Epidermal melanocyte (primary cell): ENCODE measurements at regions not wholly inside any gene's neighbourhood (a gene's known extent, or its start where the extent isn't known, plus 50 kb on each side); places are given as distances from the start of the nearest gene placed in this dataset.
"Not testable (repeated sequence)": the region's sequence is repeated elsewhere in the genome, so short reads cannot be mapped to it uniquely, and the experiment has no call there.

Experiments
- DNase-seq: peaks from one replicate; pipeline ENCODE4 v3.0.0; 2011; ENCODE audit warnings: low spot score; ENCODE audit not compliant: insufficient read length

DNA sequence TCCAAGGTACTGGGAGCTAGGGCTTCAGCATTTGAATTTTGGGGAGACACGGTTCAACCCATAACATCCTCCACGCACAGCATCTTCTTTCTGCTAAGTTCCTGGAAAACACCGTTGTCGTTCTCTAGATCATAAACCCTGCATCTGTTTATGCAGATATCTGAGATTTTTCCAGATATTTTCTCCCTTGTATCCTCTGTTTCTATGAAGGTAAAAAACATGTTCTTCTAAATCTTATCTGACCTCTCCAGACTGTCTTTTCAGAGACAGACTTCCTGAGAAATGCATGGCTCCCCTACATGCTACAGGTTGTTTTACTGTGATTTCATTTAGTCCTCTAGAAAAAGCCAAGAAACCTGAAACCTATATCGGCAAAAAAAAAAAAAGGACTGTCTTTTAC, 152.3 kb upstream of the KLF3 start:
- DNase-seq = no peak

DNA sequence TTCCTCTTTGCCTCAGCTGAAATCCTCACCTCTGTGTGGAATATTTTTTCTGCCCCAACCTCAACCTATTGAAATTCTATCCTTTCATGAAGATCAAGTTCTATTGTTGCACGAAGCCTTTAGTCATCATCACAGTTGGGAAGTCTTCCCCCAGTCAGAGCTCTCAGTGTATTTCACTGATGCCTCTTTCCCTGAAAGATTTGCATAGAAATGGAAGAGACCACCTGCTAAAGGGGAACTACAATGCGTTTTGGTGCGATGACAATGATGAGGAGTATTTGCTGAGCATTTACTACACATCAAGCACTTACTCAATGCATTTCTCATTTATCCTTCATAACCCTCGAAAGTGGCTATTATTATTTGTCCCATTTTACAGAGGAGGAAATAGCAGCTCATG, 151.2 kb upstream of the KLF3 start:
- DNase-seq = no peak

DNA sequence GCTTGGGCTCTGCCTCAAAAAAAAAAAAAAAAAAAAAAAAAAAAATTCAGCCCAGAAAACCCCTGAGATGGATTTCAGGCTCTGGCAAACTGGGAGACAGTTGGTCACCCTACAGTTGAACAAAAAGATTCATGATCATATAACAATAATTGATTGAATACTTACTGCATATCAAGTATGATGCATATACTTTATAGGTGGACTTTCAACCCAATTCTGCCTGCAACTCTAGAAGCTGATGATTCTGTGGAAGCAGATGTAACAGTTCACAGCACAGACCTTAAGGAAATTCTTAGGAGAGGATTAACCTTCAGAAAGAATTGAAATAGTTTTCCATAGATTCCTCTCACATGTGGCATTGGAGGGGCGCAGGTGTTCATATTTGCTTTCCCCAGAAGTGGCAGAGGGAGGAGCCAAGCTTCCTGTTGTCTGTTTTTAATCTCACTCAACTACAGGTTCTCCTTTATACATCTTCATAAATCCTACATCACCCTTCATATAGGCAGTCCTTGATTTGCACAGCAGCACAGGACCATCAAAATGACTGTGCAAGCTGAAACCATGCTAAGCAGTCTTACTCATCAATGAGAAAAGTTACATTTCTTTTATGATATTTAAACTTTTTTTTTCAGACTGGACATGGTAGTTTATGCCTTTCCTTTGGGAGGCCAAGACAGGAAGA, 149.4 kb upstream of the KLF3 start:
- DNase-seq = no peak

- no peak for DNase-seq
These were observed 147.8 kb upstream of the KLF3 start for GRCh38 chr4:38516190-38516589.

DNA sequence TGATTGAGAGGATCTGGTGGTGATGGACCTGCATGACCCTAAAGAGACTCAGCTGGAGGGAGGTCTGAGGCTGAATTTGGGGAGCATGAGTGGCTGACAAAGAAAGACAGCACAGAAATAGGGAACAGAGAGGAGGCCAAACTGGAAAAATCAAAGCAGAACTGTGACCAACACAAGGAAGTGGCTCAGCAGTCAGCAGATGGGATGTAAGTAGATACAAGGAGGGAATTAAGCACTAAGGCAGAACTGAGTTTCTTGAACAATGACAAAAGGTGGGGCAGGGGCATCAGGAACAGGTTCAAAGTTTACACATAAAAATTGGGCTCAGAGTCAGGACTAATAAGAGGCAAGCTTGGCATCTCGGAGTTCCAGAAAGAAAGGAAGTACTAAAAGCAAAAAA, 144.3 kb upstream of the KLF3 start:
- DNase-seq = no peak

GRCh38 chr4:38523054-38523453, 140.9 kb upstream of the KLF3 start:
- DNase-seq = no peak

- no peak for DNase-seq
These were observed 140.2 kb upstream of the KLF3 start for GRCh38 chr4:38523524-38524448.

DNA sequence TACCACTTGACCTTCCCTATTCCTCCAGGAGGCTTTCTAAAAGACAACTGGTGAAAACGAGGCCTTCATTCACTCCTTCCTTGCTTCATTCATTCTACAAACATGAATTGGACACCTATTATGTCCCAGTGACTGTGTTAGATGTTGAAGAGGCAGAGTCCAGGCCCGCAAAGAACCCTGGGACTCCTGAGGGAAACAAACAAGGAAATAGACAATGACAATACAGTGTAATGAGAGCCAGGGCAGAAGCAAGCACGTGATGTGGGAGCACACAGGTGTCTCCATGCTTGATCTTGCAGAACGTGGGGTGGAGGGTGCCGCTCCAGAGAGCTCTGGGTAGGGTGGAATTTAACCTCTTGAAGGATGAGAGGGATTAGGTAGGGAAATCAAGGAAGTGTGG, 137.6 kb upstream of the KLF3 start:
- no peak for DNase-seq

DNA sequence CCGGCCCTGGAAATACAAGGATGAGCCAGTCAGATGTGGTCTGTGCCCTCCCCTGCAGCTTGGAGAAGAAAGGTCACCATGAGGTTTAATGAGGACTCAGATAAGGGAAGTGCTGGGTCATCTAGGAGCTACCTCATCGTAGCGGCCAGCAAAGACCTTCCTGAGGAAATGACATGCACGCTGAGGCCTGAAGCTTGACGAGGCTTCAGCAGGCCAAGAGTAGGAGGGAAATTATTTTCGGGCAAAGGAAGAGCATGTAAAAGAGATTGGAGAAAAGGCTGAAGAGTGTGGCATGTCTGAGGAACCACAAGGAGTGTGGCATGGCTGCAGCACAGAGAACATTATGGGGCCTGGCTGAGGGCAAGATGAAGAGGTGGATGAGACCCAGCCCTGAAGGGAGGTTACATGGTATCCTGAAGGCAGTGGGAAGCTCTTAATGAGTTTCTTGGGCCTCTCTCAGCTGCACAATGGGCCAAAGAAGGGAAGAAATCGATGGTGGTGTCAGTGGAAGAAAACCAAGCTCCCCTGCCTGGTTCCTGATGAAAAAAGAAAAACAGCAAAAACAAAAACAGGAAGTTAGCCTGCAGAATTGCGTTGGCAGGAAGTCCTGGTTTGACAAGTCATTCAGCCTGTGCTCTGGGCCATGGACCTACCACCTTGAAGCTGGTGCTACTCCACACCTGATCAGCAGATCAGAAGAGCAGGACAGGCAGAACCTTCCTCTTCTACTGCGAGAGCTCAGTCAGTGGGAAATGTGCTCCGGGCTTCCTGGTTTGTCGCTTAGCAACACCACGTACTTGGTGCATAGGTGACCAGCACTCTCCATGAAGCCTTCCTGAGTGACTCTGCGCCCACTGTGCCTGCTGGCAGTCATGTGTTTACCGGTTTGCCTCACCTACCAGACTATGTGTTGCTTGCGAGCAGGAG, 134.5 kb upstream of the KLF3 start:
- no peak for DNase-seq

DNA sequence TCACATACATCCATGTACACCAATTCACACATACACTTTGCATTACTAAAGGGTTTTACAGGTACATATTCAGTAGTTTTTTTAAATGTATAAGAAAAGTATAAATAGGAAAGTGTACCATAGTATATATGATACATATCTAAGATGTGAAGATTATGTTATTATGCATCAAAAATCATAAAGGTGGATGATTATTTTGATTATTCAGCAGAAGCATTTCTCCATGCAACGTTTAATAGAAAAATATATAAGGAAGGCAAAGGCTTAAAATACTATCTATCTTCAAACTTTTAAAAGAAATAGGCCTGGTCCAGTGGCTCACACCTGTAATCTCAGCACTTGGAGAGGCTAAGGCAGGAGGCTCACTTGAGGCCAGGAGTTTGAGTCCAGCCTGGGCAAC, 133.5 kb upstream of the KLF3 start:
- DNase-seq = no peak

DNA sequence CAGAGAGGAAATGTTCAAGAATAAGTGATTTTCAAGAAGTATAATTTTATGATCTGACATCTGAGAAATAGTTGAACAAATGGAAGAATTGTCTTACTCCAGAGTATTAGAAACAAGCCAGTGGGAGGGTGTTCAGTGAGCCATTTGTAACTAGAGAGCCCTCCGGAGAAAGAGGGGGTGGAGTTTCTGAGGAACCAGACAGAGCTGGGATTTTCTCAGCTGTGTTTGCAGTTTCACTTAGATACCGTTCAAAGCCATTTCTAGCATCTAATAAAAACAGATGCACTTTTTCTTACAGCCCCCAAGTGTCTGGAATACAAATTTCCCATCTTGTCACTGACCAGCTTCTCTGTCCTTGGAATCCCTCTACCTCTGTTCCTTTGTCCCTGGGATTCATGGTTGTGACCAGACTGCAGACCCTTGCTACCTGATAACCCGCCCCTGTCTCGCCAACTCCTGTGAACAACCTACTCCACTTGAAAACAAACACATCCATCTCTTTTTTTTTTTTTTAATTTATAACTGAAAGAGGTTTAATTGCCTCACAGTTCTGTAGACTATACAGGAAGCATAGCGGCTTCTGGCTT, 132.8 kb upstream of the KLF3 start:
- peak; percentile 51 for DNase-seq

- no peak for DNase-seq
These were observed 131.0 kb upstream of the KLF3 start for GRCh38 chr4:38532908-38533499.

GRCh38 chr4:38534344-38535045, 129.5 kb upstream of the KLF3 start:
- no peak for DNase-seq

DNA sequence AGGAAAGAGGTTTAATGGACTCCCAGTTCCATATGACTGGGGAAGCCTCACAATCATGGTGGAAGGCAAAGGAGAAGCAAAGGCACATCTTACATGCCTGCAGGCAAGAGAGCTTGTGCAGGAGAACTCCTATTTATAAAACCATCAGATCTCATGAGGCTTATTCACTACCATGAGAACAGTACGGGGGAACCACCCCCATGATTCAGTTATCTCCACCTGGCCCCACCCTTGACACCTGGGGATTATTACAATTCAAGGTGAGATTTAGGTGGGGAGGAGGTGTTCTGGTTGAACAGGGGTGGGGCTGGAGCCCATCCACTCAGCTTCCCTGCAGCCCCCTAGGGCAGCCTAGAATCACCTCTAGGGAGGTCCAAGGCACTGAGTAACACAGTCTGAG, 128.9 kb upstream of the KLF3 start:
- DNase-seq = not testable (repeated sequence)

DNA sequence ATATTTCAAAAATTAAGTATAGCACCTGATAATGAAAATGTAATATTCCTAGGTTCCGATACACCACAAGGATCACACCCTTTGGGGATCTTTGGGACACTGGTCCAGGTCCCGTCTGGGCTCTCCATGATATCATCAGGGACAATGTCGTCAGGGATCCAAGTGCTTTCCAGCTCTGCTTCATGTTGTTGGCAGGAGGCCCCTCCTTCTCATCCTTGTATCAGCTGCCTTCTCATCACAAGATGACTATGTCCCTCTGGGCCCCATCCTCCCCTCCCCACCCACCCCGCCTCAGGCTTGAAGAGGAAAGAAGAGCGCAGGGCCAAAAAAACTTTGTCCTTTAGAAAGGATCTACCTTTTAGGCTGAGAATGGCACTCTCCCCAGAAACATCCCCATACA, 128.3 kb upstream of the KLF3 start:
- DNase-seq = no peak

DNA sequence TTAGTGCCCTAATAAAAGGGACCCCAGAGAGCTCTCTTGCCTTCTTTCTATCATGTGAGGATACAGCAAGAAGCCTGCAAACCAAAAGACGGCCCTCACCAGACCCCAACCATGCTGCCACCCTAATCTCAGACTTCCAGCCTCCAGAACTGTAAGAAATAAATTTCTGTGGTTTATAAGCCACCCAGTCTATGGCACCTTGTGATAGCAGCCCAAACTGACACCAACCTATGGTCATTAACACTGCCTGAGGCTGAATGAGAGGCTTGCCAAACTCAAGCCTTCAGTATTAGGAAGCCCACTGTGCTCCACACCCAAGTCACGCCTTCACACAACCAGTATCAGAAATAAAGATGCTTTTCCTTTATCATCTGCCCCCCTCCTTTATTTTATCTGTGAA, 127.3 kb upstream of the KLF3 start:
- DNase-seq = no peak

DNA sequence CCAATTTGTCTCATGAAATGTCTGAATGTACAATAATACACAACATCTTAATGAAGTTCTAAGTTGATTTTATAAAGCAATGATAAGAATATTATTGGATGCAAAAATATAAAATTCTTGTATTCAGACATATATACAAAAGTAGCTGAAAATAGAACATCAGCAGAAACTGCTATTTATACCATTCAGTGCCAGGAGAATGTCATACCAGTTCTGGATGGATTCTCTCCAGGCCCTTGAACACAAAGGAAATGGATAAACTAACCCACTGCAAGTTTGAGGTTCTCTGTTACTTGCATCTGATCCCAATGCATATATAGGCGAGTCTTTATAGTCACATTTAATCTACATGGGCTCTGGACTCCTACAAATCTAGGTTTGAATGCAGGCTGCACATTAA, 126.3 kb upstream of the KLF3 start:
- DNase-seq = no peak

DNA sequence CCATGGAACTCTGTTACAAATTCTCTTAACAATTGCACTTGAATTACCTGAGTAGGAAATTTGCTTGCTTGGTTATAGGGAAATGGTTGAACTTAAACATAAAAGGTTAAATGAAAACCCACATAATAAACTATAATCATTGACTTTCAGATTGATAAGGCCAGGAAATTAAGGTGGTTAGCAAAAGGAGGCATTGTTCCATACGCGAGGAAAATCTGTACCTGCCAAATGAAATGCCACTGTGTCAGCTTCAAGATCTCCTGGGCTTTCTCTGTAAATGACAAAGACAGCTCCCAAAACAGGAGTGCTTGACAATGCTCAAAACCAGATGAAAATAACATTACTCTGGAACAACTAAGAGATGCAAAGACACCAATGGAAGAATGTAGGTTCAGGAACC, 125.5 kb upstream of the KLF3 start:
- DNase-seq = no peak

DNA sequence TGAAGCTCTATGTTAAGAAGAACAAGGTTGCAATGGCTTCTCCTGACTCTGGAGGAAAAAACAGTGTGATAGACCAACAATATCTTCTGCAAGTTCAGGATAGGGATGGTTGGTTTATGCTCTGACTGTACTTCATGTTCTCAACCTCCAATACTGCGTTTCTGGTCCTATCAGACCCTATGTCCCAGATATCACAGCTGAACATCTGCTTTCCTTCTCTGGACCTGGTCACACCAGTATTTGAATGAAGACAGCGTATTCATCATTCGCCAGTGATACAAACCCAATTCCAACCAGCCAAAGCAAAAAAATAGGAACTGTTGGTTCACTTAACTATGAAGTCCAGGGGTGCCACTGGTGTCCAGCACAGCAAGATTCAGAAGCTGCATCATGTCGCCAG, 124.5 kb upstream of the KLF3 start:
- no peak for DNase-seq

GRCh38 chr4:38547052-38547451, 116.9 kb upstream of the KLF3 start:
- no peak for DNase-seq
